RCC 7860 (cell line): ENCODE measurements at regions not wholly inside any gene's neighbourhood (a gene's known extent, or its start where the extent isn't known, plus 50 kb on each side); places are given as distances from the start of the nearest gene placed in this dataset.

Source experiments
- DNase-seq: peaks from one replicate; pipeline ENCODE4 v3.0.0-alpha.2; 2015; ENCODE audit warnings: low spot score
- FAIRE-seq: peaks from 2 replicates; lab custom pipeline; 2012; peaks lifted over from hg19 to GRCh38; lab: Jason Lieb, UNC

DNA sequence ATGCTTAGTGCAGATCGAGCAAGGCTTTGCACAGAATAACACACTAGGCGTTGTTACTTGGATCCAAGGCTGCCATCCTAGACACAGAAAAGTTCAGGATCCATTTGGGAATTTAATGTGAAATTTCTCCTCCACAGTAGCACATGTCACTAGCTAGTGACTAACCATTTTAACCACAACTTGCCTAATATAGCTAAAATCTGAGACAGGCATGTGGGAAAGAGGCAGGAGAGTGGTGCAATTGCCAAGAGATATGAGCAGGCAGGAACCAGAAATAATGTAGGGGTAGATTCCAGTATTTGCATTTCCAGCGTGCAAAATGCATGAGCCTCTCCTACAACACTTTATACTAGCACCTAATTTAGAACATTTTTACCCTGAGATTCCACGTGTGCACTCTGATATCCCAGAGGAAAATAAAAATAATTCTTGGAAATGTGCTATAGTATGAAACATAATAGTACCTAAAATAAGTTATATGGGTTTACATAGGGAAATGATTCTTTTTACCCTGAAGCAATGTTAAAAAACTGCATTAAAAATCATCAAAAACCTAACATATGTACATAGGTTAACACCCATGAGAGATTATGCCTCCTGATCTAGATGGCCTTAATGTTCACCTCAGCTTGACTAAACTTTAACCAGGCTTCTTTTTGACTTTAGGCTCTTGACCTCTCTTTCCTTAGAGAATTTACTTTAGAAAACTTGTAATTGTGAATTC is 1230.6 kb upstream of the NUDT12 start:
- no peak for DNase-seq
- no peak for FAIRE-seq

- no peak for FAIRE-seq
- no peak for DNase-seq
Measured at GRCh38 chr5:104789366-104789765, 1226.8 kb upstream of the NUDT12 start.

DNA sequence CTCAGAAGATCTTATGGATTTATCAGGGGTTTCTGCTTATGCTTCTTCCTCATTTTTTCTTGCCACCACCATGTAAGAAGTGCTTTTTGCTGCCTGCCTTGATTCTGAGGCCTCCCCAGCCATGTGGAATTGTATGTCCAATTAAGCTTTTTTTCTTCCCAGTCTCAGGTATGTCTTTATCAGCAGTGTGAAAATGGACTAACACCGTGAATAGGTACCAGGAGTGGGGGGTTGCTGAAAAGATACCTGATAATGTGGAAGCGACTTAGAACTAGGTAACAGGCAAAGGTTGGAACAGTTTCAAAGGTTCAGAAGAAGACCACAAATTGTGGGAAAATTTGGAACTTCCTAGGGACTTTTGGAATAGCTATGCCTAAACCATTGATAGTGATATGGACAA is 1222.5 kb upstream of the NUDT12 start:
- DNase-seq = no peak
- FAIRE-seq = no peak

- no peak for DNase-seq
- FAIRE-seq = no peak
Measured at GRCh38 chr5:104774372-104774771, 1211.8 kb upstream of the NUDT12 start.

DNA sequence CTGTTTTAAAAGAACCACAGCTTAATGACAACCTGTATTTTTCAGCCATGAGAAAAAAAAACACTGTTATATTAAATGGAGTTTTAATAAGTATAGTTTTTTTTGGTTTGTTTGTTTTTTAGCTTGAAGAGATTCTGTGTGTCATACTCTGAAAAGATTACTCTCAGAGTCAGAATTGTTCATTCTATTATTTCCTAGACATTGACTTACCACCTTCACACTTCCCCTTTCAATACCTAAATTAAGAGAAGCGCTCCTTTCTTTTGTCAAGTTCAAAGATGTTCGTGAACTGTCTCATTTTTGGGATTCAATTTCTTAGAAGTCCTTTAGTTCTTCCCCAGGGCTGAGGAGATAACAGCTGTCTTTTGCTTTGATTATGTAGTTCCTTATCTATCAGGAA is 1201.6 kb upstream of the NUDT12 start:
- FAIRE-seq (no peak), DNase-seq (no peak)

DNA sequence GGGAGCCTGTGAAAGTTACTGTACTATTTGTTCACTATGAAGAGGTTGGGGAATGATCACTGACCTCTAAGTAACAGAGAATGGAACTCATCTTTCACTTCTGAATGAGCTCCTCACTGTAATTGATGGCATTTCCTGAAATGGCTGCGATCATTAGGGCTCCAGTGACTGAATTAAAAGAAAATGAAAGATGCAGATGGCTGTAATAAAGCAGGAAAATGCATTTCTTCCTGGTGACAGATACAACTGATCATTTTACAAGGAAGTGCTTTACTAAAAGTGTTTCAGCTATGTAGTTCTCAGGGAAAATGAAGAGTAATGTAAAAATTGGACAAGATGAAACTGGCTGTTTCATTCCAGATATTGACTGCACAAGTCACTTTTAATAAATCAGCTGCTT is 1200.6 kb upstream of the NUDT12 start:
- no peak for DNase-seq
- no peak for FAIRE-seq

GRCh38 chr5:104757915-104758314 is 1195.3 kb upstream of the NUDT12 start:
- DNase-seq = no peak
- no peak for FAIRE-seq

DNA sequence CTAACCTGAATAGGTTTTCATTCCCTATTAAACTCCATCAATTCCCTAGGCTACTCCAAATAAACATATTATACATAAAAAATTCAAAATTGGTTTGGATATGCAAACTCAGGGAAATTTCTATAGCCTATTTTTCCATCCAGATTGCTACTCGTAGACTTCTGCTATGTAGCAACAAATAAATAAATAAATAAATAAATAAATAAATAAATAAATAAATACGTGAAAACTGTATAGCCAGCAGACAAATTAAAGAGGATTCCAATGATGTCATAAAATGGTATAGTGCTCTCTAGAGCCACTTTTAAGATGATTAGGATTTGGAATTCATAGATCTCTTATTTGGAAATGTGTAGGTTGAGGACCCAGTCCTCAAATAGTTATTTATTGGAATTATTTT is 1193.2 kb upstream of the NUDT12 start:
- no peak for FAIRE-seq
- DNase-seq = no peak

GRCh38 chr5:104754311-104754995 is 1191.9 kb upstream of the NUDT12 start:
- FAIRE-seq (no peak), DNase-seq (no peak)

DNA sequence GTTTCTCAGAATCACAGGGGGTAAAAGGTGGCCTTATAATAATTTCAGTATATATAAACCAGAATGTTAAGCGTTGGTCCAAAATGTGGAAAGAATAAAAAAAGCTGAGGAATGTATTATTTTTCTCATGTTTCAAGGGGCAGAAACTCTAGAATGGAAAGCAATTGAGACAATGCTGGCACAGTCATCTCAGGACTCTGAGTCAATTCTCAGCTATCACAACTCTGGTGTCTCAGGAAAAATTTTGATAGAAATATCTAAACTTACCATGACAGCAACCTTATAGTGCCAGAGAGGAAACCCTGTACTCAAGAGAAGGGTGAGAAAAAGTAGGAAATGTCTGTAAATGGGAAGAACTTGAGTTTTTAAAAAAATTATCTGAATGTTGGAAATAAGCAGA is 1189.4 kb upstream of the NUDT12 start:
- FAIRE-seq = no peak

DNA sequence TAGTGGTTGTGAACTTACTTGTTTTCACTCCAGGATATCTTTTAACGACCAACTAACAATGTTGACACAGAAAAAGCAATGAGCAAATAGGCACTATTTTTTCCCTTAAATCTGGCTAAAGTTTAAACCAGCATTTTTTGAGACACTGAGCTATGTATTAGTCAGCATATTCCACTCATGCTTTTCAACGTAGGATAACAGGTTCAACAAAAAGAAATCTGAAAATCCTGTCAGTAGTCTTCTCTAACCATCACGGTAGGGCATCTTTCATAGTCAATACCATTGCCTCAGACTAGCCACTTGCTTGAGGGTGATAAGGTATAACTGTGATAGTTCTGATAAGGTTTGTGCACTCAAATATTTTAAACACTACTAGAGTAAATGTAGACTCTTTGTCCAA is 1177.3 kb upstream of the NUDT12 start:
- DNase-seq = no peak
- no peak for FAIRE-seq

More for the DNA sequence above, 1189.4 kb upstream of the NUDT12 start:
- DNase-seq = no peak

GRCh38 chr5:104739503-104739902 is 1176.9 kb upstream of the NUDT12 start:
- DNase-seq (no peak), FAIRE-seq (no peak)

DNA sequence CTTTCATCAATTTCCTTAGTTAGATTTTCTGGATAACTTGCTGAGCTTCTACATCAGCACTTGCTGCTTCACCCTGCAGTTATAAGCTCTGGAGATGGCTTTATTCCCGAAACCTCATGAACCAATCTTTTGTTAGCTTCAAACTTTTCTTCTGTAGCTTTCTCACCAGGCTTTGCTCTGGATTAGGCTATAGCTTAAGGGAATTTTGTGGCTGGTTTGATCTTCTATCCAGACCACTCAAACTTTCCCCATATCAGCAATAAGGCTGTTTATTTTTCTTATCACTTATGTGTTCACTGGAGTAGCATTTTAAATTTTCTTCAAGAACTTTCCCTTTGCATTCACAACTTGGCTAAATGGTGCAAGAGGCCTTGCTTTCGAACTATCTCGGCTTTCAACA is 1173.5 kb upstream of the NUDT12 start:
- FAIRE-seq = no peak

DNA sequence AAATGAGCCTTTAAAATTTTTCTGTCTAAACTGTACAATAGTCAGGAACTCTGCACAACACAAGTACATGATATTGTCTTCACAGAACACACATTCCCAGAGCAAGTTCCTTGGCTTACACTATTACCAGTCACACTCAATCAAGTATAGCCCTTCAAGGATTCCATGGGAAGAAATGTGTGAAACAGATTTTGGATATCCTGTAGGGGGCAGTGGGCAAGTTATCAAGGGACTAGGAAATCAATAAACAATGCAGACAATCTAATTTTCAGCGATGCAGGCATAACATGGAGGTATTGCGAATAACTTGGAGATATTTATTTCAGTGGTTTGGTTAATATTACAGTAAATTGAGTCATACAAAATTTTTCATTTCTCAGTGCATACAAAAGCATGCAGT is 1171.5 kb upstream of the NUDT12 start:
- DNase-seq (no peak), FAIRE-seq (no peak)

More for the DNA sequence above, 1173.5 kb upstream of the NUDT12 start:
- DNase-seq = no peak

DNA sequence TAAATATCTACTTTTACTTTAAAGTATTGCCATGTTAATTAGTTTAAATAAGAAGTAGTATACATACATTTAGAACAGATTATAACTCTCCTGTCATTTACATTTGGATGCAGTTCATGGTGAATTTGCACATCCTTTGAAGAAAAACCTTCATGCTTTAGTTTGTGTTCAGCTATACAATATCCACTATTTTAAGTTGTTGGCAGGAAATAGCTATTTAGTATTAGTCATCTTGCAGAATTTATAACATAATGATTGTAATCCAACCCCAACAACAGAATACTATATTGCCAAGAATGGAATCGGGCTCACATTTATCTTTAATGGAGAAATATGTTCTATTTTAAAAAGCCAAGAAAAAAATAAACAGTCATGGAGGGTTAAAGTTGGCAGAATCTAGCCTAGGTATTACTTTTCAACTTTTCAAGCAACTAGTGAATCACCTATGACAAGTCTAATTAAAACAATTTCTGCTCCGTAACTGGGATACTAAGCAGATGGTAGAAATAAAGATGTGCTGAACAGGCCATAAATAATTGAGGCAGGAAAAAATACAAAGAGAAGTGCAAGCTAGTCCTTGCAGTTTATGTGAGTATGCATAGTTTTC is 1170.6 kb upstream of the NUDT12 start:
- no peak for FAIRE-seq

DNA sequence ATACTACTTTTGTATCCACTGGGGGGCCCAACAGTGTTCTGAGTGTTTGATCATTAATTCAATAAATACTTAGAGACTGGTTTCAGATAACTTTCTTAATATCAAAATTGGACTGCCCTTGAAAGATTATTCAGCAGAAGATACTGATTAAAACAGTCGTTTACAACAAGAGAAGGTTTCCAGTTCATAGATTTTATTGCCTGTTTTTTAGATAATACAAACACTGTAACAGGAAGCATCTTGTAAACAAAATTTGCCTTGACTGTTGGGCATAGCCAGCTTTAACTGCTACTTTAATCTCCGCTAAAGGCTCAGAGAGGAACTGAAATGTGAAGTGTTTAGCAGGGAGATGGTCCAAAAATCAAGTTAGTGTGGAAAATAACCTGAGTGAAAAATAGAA is 1168.7 kb upstream of the NUDT12 start:
- DNase-seq = no peak
- FAIRE-seq = no peak

More for the DNA sequence above, 1170.6 kb upstream of the NUDT12 start:
- no peak for DNase-seq

- FAIRE-seq (no peak), DNase-seq (no peak)
Measured at GRCh38 chr5:104708027-104708426, 1145.4 kb upstream of the NUDT12 start.

- no peak for FAIRE-seq
- no peak for DNase-seq
Measured at GRCh38 chr5:104706600-104706999, 1144.0 kb upstream of the NUDT12 start.

GRCh38 chr5:104702212-104702611 is 1139.6 kb upstream of the NUDT12 start:
- FAIRE-seq (no peak), DNase-seq (no peak)

GRCh38 chr5:104699438-104699837 is 1136.8 kb upstream of the NUDT12 start:
- no peak for FAIRE-seq
- no peak for DNase-seq

DNA sequence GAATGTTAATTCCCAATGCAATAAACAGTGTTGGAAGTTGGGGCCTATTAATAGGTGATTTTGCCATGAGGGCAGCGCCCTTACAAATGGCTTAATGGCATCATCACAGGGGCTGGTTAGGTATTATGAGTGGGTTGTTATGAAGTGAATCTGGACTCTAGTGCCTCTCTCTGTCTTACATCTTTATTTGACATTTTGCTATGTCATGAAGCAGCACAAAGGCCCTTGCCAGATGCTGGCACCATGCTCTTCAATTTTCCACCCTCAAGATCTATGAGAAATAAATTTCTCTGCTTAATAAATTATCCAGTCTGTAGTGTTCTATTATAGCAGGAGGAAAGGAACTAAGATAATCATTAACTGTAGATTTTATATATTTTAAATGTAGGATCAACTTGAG is 1098.7 kb upstream of the NUDT12 start:
- FAIRE-seq = no peak
- DNase-seq = no peak

- FAIRE-seq (no peak), DNase-seq (no peak)
Measured at GRCh38 chr5:104659497-104659896, 1096.9 kb upstream of the NUDT12 start.
